HepG2 (cell line): ENCODE measurements at regions not wholly inside any gene's neighbourhood (a gene's known extent, or its start where the extent isn't known, plus 50 kb on each side); places are given as distances from the start of the nearest gene placed in this dataset.

Experiments used
- ATAC-seq: fragments of 200-7000 bp; cut with Tn5 transposase; 3 replicates; pipeline ENCODE4 v1.9.1; 2020; ENCODE audit warnings: mild to moderate bottlenecking, moderate library complexity
- BruUV-seq: library from RNA; stranded (reverse); fragments of 400-500 nt; replicated peaks from 2 replicates; lab custom pipeline; 2021; lab: Mats Ljungman, UMichigan
- CTCF ChIA-PET: fragments of 300-600 bp; formaldehyde crosslinking; extraction: SDS; loops from one replicate; lab custom pipeline; 2021; ENCODE audit warnings: low total read pairs, inconsistent platforms, low intra/inter-chr PET ratio; lab: Yijun Ruan, JAX
- POLR2A ChIA-PET: fragments of 350-600 bp; sonication (Branson Sonifier 250); formaldehyde crosslinking; loops from one replicate; lab custom pipeline; 2020; ENCODE audit warnings: antibody characterized with exemption, inconsistent platforms; lab: Yijun Ruan, JAX
- DNase-seq: peaks from one replicate; pipeline ENCODE4 v3.0.0-alpha.2; 2015; ENCODE audit warnings: low spot score
- FAIRE-seq: peaks from 3 replicates; lab custom pipeline; 2011; peaks lifted over from hg19 to GRCh38; lab: Jason Lieb, UNC
- H2AFZ ChIP-seq: one replicate; pipeline ENCODE4 v1.6.1; 2011; ENCODE audit warnings: low read length, inconsistent platforms
- H3K27ac ChIP-seq: fragments of 300-600 bp; 3 replicates; pipeline ENCODE4 v1.8.0; 2011; ENCODE audit warnings: mixed run types, mild to moderate bottlenecking, mixed read lengths, low read length, inconsistent platforms; ENCODE audit not compliant: insufficient read depth; ENCODE audit errors: extremely low read length
- H3K27me3 ChIP-seq, 2 experiments: fragments of 200-600 bp in 1 of 2; 2 replicates in 1 of 2; 3 replicates in 1 of 2; pipeline versions ENCODE4 v1.6.0 to v1.8.0; 2011; ENCODE audit warnings: low read length in 2 of 2, mild to moderate bottlenecking in 2 of 2, moderate library complexity in 2 of 2, inconsistent platforms in 1 of 2; ENCODE audit not compliant: insufficient read depth in 2 of 2, control insufficient read depth in 1 of 2
- H3K36me3 ChIP-seq, 2 experiments: fragments of 200-600 bp in 1 of 2; replicated peaks in 1 of 2; 2 replicates in 1 of 2; 3 replicates in 1 of 2; pipeline versions ENCODE4 v1.5.1 to v1.8.0; 2011; ENCODE audit warnings: low read length in 2 of 2, inconsistent platforms in 1 of 2; ENCODE audit not compliant: insufficient read depth in 2 of 2, control insufficient read depth in 1 of 2
- H3K4me1 ChIP-seq: 2 replicates; pipeline ENCODE4 v1.5.1; 2012; ENCODE audit warnings: low read length, inconsistent platforms; ENCODE audit not compliant: insufficient read depth
- H3K4me2 ChIP-seq: 2 replicates; pipeline ENCODE4 v1.6.0; 2011; ENCODE audit warnings: low read depth, low read length, inconsistent platforms
- H3K4me3 ChIP-seq, 3 experiments: fragments of 200-600 bp in 1 of 3; sonication (generic), shearing (Covaris generic) in 1 of 3; replicated peaks in 1 of 3; 2 replicates each; pipeline ENCODE4 v1.5.1; 2011 to 2016; ENCODE audit warnings: low read length in 3 of 3, inconsistent platforms in 2 of 3, low read depth in 2 of 3, mild to moderate bottlenecking in 2 of 3, control low read depth in 1 of 3, mixed read lengths in 1 of 3; ENCODE audit not compliant: insufficient read depth in 1 of 3
- H3K79me2 ChIP-seq: one replicate; pipeline ENCODE4 v1.6.1; 2011; ENCODE audit warnings: low read length, inconsistent platforms; ENCODE audit not compliant: insufficient read depth
- H3K9ac ChIP-seq: 2 replicates; pipeline ENCODE4 v1.6.0; 2011; ENCODE audit warnings: mild to moderate bottlenecking, low read depth, low read length, inconsistent platforms; ENCODE audit not compliant: insufficient read depth
- H3K9me3 ChIP-seq: 2 replicates; pipeline ENCODE4 v1.5.1; 2012; ENCODE audit warnings: mild to moderate bottlenecking, low read length
- H4K20me1 ChIP-seq: 2 replicates; pipeline ENCODE4 v1.6.0; 2011; ENCODE audit warnings: inconsistent platforms, mild to moderate bottlenecking, low read length, moderate library complexity; ENCODE audit not compliant: insufficient read depth
- ARNTL ChIP-seq: sonication (generic); formaldehyde crosslinking; IDR thresholded peaks from 2 replicates; pipeline ENCODE4 v1.4.0; 2020; ENCODE audit warnings: mild to moderate bottlenecking, missing genetic modification reagents
- CEBPZ ChIP-seq: IDR thresholded peaks from 2 replicates; pipeline ENCODE4 v1.6.1; 2012; ENCODE audit warnings: low read length, improper control_type of control experiment
- CREM ChIP-seq, 2 experiments: sonication (generic) in 1 of 2; formaldehyde crosslinking in 1 of 2; IDR thresholded peaks; 2 replicates each; pipeline versions ENCODE4 v1.4.0 to v1.6.1; 2016 to 2020; ENCODE audit warnings: antibody characterized with exemption in 1 of 2, mild to moderate bottlenecking in 1 of 2, missing genetic modification reagents in 1 of 2
- DMAP1 ChIP-seq: IDR thresholded peaks from 2 replicates; pipeline ENCODE4 v1.6.1; 2016
- DMTF1 ChIP-seq: sonication (generic); formaldehyde crosslinking; IDR thresholded peaks from 2 replicates; pipeline ENCODE4 v1.4.0; 2020; ENCODE audit warnings: mild to moderate bottlenecking, missing genetic modification reagents
- HNRNPH1 ChIP-seq: fragments of 200-400 bp; formaldehyde crosslinking; optimal IDR thresholded peaks from 2 replicates; pipeline ENCODE3; 2017; ENCODE audit warnings: mild to moderate bottlenecking, low read depth, low read length
- KLF9 ChIP-seq: IDR thresholded peaks from 2 replicates; pipeline ENCODE4 v1.6.1; 2016; ENCODE audit warnings: low read depth
- LBX2 ChIP-seq: sonication (generic); formaldehyde crosslinking; IDR thresholded peaks from 2 replicates; pipeline ENCODE4 v1.5.0; 2020; ENCODE audit warnings: missing genetic modification reagents, mild to moderate bottlenecking, borderline replicate concordance
- NFIC ChIP-seq: IDR thresholded peaks from 2 replicates; pipeline ENCODE4 v1.6.1; 2012; ENCODE audit warnings: mild to moderate bottlenecking, low read length, inconsistent platforms
- SKI ChIP-seq: fragments of 450-650 bp; IDR thresholded peaks from one replicate; pipeline ENCODE4 v1.6.1; 2018; ENCODE audit warnings: mild to moderate bottlenecking; ENCODE audit not compliant: partially characterized antibody
- SNAI1 ChIP-seq: sonication (generic); formaldehyde crosslinking; IDR thresholded peaks from 2 replicates; pipeline ENCODE4 v1.5.0; 2020; ENCODE audit warnings: mild to moderate bottlenecking, missing genetic modification reagents, borderline replicate concordance
- SRY ChIP-seq: sonication (generic); formaldehyde crosslinking; IDR thresholded peaks from 2 replicates; pipeline ENCODE4 v1.8.0; 2022; ENCODE audit warnings: mild to moderate bottlenecking, missing genetic modification reagents
- ZNF18 ChIP-seq: sonication (generic); formaldehyde crosslinking; IDR thresholded peaks from 2 replicates; pipeline ENCODE4 v1.8.0; 2022; ENCODE audit warnings: mild to moderate bottlenecking, missing genetic modification reagents; ENCODE audit not compliant: insufficient replicate concordance
- ZNF296 ChIP-seq: sonication (generic); formaldehyde crosslinking; conservative IDR thresholded peaks from 2 replicates; pipeline ENCODE4 v1.5.0; 2020; ENCODE audit warnings: mild to moderate bottlenecking, missing genetic modification reagents
- WGBS: methylation state at CpG from one replicate; pipeline ENCODE4 v1.1.6; 2017; ENCODE audit warnings: low lambda C conversion rate; 5-methylcytosine and 5-hydroxymethylcytosine counted together
- in situ Hi-C: cut with HindIII; loops from 2 replicates; pipeline ENCODE4 v1.10.0; 2017; ENCODE audit warnings: low pct_unique_long_range_greater_than_20kb; ENCODE audit not compliant: extremely low pct_ligation_motif_present
- intact Hi-C: fragments of 100-400 bp; cut with micrococcal nuclease; formaldehyde crosslinking; loops from one replicate; pipeline ENCODE4 v1.10.0; 2022; ENCODE audit not compliant: unreplicated experiment

- peaks cover 0 to 6% of the 10 kb centered on the region in 2 experiments; a peak in 1 of 5 replicates for H3K27me3 ChIP-seq
- no peak overlapping the region for H3K4me3 ChIP-seq
- TF ChIP-seq ZNF18 (no peak), ZNF296 (CRISPR knock-in tag) (no peak), CREM (IDR thresholded peaks at IDR 0.05) (no peak), CREM (CRISPR knock-in tag; IDR thresholded peaks at IDR 0.05) (no peak), DMTF1 (CRISPR knock-in tag) (no peak), NFIC (no peak), ARNTL (no peak), SKI (no peak), DMAP1 (no peak), SRY (no peak), HNRNPH1 (no peak), CEBPZ (no peak), SNAI1 (CRISPR knock-in tag) (no peak), LBX2 (CRISPR knock-in tag) (no peak), KLF9 (CRISPR knock-in tag) (no peak)
- H3K4me1 ChIP-seq = no peaks in the 10 kb centered on the region
- FAIRE-seq = no peak
- no peaks in the 10 kb centered on the region for H3K9me3 ChIP-seq
- WGBS = 2% methylated on average over 6 of the region's 6 CpGs
- H3K4me2 ChIP-seq = no peak overlapping the region
- no TSS peak for BruUV-seq
- ATAC-seq = no peak
- no peak overlapping the region for H2AFZ ChIP-seq
- H3K79me2 ChIP-seq = no peaks in the 10 kb centered on the region
- H3K36me3 ChIP-seq = no peaks in the 10 kb centered on the region
- ChIA-PET POLR2A (no interaction called here), CTCF (no interaction called here)
- intact Hi-C loops (no loop called here), in situ Hi-C loops (no loop called here)
- no peaks in the 10 kb centered on the region for H4K20me1 ChIP-seq
- no peak overlapping the region for H3K9ac ChIP-seq
- no peak for DNase-seq
- H3K27ac ChIP-seq = no peak overlapping the region
Observed at GRCh38 chr7:25350041-25350440, 121.8 kb upstream of the NPVF start.
